ENCODE measurements at regions not wholly inside any gene's neighbourhood (a gene's known extent, or its start where the extent isn't known, plus 50 kb on each side); places are given as distances from the start of the nearest gene placed in this dataset.
A peak's percentile ranks its signal among the peaks of the same experiment; 100 is the strongest.

GRCh38 chr13:91193358-91193757, 154.1 kb upstream of the MIR17HG start:
- no peak for ATAC-seq
- peaks cover 0 to 4% (median 0%) of the 10 kb centered on the region in 5 donors for H3K27me3 Mint-ChIP-seq
- H3K4me1 Mint-ChIP-seq, result no peaks in the 10 kb centered on the region
- no peak overlapping the region for H3K4me3 Mint-ChIP-seq
- no peaks in the 10 kb centered on the region for H3K36me3 Mint-ChIP-seq
- POLR2A ChIA-PET, result no interaction called here
- H3K27ac Mint-ChIP-seq, result no peak overlapping the region
- H3K9me3 Mint-ChIP-seq, result peaks cover 0 to 2% (median 0%) of the 10 kb centered on the region in 9 donors
- DNase-seq, result no peak

DNA sequence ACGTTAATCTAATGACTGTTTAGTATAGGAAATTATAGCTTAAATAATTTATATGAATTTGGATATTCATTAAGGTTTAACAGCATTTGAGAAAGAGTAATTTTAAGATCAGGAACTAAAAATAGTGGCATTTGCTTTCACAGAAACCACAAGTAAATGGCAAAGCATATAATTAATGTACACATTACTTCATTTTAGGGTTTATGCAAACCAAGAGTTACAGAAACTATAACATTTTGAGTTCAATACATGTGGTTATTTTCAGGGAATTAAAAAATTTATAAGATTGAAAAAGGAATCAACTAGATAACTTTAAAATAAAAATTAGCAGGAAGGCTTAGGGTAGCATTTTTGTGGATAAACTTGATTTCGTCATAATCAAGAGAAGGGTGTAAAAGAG, 151.7 kb upstream of the MIR17HG start:
- DNase-seq (no peak), ATAC-seq (no peak)
- Mint-ChIP-seq H3K9me3 (peaks cover 0 to 2% (median 0%) of the 10 kb centered on the region in 9 donors), H3K27me3 (peaks cover 0 to 4% (median 0%) of the 10 kb centered on the region in 5 donors), H3K27ac (no peak overlapping the region), H3K36me3 (no peaks in the 10 kb centered on the region), H3K4me1 (no peaks in the 10 kb centered on the region), H3K4me3 (no peak overlapping the region)
- POLR2A ChIA-PET, result no interaction called here

DNA sequence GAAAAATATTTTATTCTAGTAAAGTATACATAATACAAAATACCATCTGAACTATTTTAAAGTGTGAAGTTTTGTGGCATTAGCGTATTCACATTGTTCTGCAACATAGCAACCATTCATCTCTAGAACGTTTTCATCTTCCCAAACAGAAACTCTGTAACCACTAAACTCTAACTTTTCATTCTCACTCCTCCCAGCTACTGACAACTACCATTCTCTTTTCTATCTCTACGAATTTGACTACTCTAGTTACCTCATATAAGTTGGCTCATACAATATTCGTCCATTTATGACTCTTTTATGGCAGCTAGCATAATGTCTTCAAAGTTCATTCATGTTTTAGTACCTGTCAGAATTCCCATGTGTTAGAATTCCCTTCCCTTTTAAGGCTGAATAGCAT, 150.5 kb upstream of the MIR17HG start:
- Mint-ChIP-seq H3K4me3 (no peak overlapping the region), H3K27me3 (peaks cover 0 to 5% (median 0%) of the 10 kb centered on the region in 5 donors), H3K4me1 (no peaks in the 10 kb centered on the region), H3K36me3 (no peaks in the 10 kb centered on the region), H3K27ac (no peak overlapping the region), H3K9me3 (peaks cover 0 to 2% (median 0%) of the 10 kb centered on the region in 9 donors)
- no peak for ATAC-seq
- no peak for DNase-seq
- POLR2A ChIA-PET, result no interaction called here

DNA sequence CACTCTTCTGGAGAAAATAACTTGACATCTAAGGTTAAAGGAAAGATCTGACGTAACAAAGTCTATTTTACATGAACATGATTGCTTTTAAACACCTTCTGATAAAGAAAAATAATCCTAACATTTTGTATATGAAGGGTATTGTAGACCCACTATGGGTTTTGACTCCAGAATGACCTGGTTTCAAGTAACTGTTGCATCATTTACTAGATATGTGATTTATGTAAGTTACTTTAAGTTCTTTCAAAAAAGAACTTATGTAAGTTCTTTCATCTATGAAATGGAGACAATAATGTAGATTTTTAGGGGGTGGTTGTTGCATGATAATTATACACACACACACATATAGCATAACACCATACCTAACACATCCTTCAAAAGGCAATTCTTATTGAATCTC, 147.6 kb upstream of the MIR17HG start:
- H3K27me3 Mint-ChIP-seq, result peaks cover 0 to 9% (median 0%) of the 10 kb centered on the region in 5 donors
- no peaks in the 10 kb centered on the region for H3K4me1 Mint-ChIP-seq
- H3K9me3 Mint-ChIP-seq, result peaks cover 0 to under 1% (median 0%) of the 10 kb centered on the region in 9 donors
- H3K4me3 Mint-ChIP-seq, result no peak overlapping the region
- H3K27ac Mint-ChIP-seq, result no peak overlapping the region
- DNase-seq, result no peak
- H3K36me3 Mint-ChIP-seq, result no peaks in the 10 kb centered on the region
- ATAC-seq, result no peak
- POLR2A ChIA-PET, result no interaction called here

DNA sequence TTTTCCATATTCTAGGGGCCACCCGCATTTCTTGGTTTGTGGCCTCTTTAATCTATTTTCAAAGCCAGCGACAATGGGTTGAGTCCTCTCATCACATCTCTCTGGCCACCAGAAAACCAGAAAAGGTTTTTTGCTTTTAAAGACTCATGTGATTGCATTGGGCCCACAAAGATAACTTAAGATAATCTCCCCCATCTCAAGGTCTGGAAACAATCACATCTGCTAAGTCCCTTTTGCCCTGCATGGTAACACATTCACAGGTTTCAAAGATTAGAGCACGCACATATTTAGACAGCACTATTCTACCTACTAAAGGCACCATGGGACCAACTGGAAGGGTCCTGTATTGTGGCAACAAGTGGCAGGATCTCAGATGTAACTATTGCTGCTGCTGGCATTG, 147.0 kb upstream of the MIR17HG start:
- Mint-ChIP-seq H3K27ac (no peak overlapping the region), H3K36me3 (no peaks in the 10 kb centered on the region), H3K9me3 (no peaks in the 10 kb centered on the region), H3K27me3 (peaks cover 0 to 12% (median 0%) of the 10 kb centered on the region in 5 donors), H3K4me3 (no peak overlapping the region), H3K4me1 (no peaks in the 10 kb centered on the region)
- DNase-seq (no peak), ATAC-seq (no peak)
- POLR2A ChIA-PET, result no interaction called here

DNA sequence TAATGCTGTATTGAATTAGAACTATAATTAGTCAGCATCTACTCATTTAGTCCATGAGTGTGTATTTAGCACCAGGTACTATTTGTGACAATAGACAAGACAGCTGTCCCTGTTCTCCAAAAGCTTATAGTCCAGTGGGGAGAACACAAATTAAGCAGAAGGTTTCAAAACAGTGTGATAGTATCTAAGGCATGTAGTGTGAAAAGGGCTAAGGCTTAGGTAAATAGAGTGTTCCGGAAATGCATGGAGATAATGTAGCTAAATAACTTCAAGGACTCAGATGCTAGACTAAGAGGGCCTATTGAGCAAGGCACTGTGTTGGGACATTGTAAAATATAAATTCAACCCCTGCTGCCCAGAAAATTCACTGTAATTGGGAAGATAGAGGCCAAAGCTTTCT, 144.1 kb upstream of the MIR17HG start:
- no peaks in the 10 kb centered on the region for H3K36me3 Mint-ChIP-seq
- H3K4me1 Mint-ChIP-seq, result no peaks in the 10 kb centered on the region
- H3K27ac Mint-ChIP-seq, result no peak overlapping the region
- POLR2A ChIA-PET, result no interaction called here
- H3K9me3 Mint-ChIP-seq, result no peaks in the 10 kb centered on the region
- ATAC-seq, result no peak
- DNase-seq, result no peak
- H3K4me3 Mint-ChIP-seq, result no peak overlapping the region
- H3K27me3 Mint-ChIP-seq, result peaks cover 0 to 12% (median 0%) of the 10 kb centered on the region in 5 donors

DNA sequence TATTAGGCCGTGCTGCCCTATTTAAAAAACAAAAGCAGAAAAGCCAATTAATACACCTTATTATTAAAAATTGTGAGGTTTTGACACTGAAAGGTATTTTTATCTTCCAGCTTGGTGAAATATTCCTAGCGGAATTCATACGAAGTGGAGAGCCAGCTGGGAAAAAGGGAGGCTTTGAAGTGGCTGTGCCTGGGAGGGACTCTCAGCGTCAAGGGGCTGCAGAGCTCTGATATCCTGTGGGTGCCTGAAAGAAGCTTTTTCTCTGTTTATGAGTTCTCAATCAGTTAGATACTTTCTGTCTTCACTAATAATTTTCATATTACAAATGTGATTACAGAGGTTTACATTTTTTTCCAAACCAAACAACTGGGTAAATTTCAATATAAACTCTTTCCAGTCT, 140.2 kb upstream of the MIR17HG start:
- H3K4me3 Mint-ChIP-seq, result no peak overlapping the region
- peaks cover 7 to 13% (median 9%) of the 10 kb centered on the region in 5 donors for H3K27me3 Mint-ChIP-seq
- ATAC-seq (no peak), DNase-seq (no peak)
- peaks cover 0 to 7% (median 0%) of the 10 kb centered on the region in 3 donors for H3K36me3 Mint-ChIP-seq
- H3K9me3 Mint-ChIP-seq, result peaks cover 0 to 9% (median 2%) of the 10 kb centered on the region in 9 donors
- H3K4me1 Mint-ChIP-seq, result peaks cover 0 to 1% (median 0%) of the 10 kb centered on the region in 4 donors
- POLR2A ChIA-PET, result no interaction called here
- H3K27ac Mint-ChIP-seq, result no peak overlapping the region

- Mint-ChIP-seq H3K27me3 (peaks cover 8 to 19% (median 11%) of the 10 kb centered on the region in 5 donors), H3K9me3 (peaks cover 0 to 9% (median 2%) of the 10 kb centered on the region in 9 donors), H3K4me1 (peaks cover 0 to 2% (median 0%) of the 10 kb centered on the region in 4 donors), H3K4me3 (no peak overlapping the region), H3K36me3 (peaks cover 0 to 7% (median 0%) of the 10 kb centered on the region in 3 donors), H3K27ac (peak overlapping the region in 1 of 10 donors; percentile 31)
- DNase-seq, result no peak
- ATAC-seq, result no peak
- POLR2A ChIA-PET, result no interaction called here
These were observed 136.0 kb upstream of the MIR17HG start for GRCh38 chr13:91211510-91211909.

GRCh38 chr13:91212231-91212630, 135.3 kb upstream of the MIR17HG start:
- H3K36me3 Mint-ChIP-seq, result peaks cover 0 to 7% (median 0%) of the 10 kb centered on the region in 3 donors
- peaks cover 0 to 2% (median 0%) of the 10 kb centered on the region in 4 donors for H3K4me1 Mint-ChIP-seq
- H3K27me3 Mint-ChIP-seq, result peaks cover 10 to 20% (median 11%) of the 10 kb centered on the region in 5 donors
- DNase-seq, result peak in 1 of 10 donors; percentile 2
- H3K9me3 Mint-ChIP-seq, result peaks cover 0 to 9% (median 2%) of the 10 kb centered on the region in 9 donors
- no peak overlapping the region for H3K27ac Mint-ChIP-seq
- POLR2A ChIA-PET, result no interaction called here
- ATAC-seq, result no peak
- no peak overlapping the region for H3K4me3 Mint-ChIP-seq

GRCh38 chr13:91214031-91214430, 133.5 kb upstream of the MIR17HG start:
- peaks cover 12 to 28% (median 15%) of the 10 kb centered on the region in 5 donors for H3K27me3 Mint-ChIP-seq
- H3K9me3 Mint-ChIP-seq, result peaks cover 0 to 9% (median 2%) of the 10 kb centered on the region in 9 donors
- H3K27ac Mint-ChIP-seq, result no peak overlapping the region
- no peak for ATAC-seq
- H3K4me3 Mint-ChIP-seq, result no peak overlapping the region
- peaks cover 0 to 7% (median 0%) of the 10 kb centered on the region in 3 donors for H3K36me3 Mint-ChIP-seq
- POLR2A ChIA-PET, result no interaction called here
- peaks cover 0 to 2% (median 0%) of the 10 kb centered on the region in 4 donors for H3K4me1 Mint-ChIP-seq
- DNase-seq, result no peak

DNA sequence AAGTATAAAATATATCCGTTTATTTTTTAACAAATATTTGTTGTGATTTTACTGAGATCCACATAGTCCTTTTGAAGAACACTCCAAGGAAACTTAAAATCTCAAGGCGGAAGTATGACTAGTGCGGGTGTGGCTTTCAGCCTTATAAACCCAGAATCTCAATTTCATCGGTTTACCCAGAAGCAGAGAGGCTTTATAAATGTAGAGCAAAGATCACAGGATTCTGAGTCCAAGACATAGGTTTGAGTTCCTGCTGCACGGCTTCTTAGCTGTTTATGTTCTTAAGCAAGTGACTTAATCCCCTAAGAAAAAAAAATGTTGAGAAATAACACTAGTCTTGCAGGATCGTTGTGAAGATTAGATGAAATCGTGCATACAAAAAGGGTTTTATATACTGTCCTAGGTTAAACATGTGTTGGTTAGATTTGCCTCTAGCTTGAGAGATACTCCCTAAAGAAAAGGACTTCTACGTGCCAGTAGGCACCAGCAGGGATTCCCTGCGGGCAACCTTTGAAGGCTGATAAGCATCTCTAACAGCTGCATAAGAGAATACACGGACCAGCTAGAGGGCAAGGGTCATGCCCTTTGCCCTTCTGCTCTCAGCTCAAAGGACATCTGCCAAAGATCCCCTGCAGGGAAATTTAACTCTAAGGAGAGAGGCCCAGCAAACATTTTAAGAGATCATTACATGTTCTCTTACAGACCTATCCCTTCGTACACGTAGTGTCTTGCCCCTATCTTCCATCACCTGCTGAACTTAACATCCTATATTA, 130.4 kb upstream of the MIR17HG start:
- POLR2A ChIA-PET, result no interaction called here
- H3K36me3 Mint-ChIP-seq, result no peaks in the 10 kb centered on the region
- ATAC-seq, result no peak

GRCh38 chr13:91219201-91219600, 128.3 kb upstream of the MIR17HG start:
- no peak for DNase-seq
- H3K36me3 Mint-ChIP-seq, result no peaks in the 10 kb centered on the region
- POLR2A ChIA-PET, result no interaction called here
- no peak for ATAC-seq
- no peak overlapping the region for H3K4me3 Mint-ChIP-seq
- no peaks in the 10 kb centered on the region for H3K9me3 Mint-ChIP-seq
- no peak overlapping the region for H3K27ac Mint-ChIP-seq
- peaks cover 6 to 20% (median 6%) of the 10 kb centered on the region in 5 donors for H3K27me3 Mint-ChIP-seq
- H3K4me1 Mint-ChIP-seq, result no peaks in the 10 kb centered on the region

More for the DNA sequence above, 130.4 kb upstream of the MIR17HG start:
- no peak for DNase-seq
- Mint-ChIP-seq H3K4me1 (peaks cover 0 to 2% (median 0%) of the 10 kb centered on the region in 4 donors), H3K27ac (no peak overlapping the region), H3K4me3 (no peak overlapping the region), H3K27me3 (peaks cover 4 to 17% (median 8%) of the 10 kb centered on the region in 5 donors), H3K9me3 (peaks cover 0 to 2% (median 0%) of the 10 kb centered on the region in 9 donors)

DNA sequence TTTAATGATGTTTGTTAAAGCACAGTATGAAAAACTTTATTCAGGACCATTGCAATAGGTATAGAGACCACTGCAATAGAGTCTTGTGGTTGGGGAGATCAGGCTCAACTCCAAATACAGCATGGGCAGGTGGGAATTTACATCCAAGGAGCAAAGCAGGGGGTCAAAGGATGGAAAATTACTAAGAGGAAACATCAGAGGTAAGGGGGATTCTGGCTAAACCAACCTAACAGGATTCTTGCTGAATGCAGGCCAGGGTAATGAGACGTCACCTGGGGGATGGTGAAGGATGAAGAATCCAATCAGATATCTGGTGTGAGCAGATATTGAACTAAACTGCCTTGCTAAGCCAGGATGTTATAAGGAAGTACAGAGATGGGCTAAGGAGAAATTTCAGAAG, 126.6 kb upstream of the MIR17HG start:
- Mint-ChIP-seq H3K36me3 (no peaks in the 10 kb centered on the region), H3K27ac (no peak overlapping the region), H3K27me3 (peaks cover 3 to 23% (median 7%) of the 10 kb centered on the region in 5 donors), H3K4me1 (no peaks in the 10 kb centered on the region), H3K9me3 (no peaks in the 10 kb centered on the region), H3K4me3 (no peak overlapping the region)
- POLR2A ChIA-PET, result no interaction called here
- ATAC-seq (no peak), DNase-seq (no peak)

All from naive thymus-derived CD8-positive, alpha-beta T cell (primary cell).